Calu3 (cell line): ENCODE measurements at regions not wholly inside any gene's neighbourhood (a gene's known extent, or its start where the extent isn't known, plus 50 kb on each side); places are given as distances from the start of the nearest gene placed in this dataset.

Experiments used
- BruUV-seq: library from RNA; stranded (reverse); fragments of 400-500 nt; replicated peaks from 2 replicates; lab custom pipeline; 2021; lab: Mats Ljungman, UMichigan
- CTCF ChIA-PET: fragments of 300-600 bp; sonication (Branson Sonifier 250); formaldehyde crosslinking; loops from one replicate; lab custom pipeline; 2022; ENCODE audit warnings: antibody characterized with exemption; lab: Charles Lee
- DNase-seq: peaks from one replicate; pipeline ENCODE4 v3.0.0; 2022
- H3K27ac Mint-ChIP-seq: one replicate; pipeline ENCODE4 v1.8.0; 2022; ENCODE audit warnings: mixed read lengths; ENCODE audit not compliant: unreplicated experiment
- H3K27me3 Mint-ChIP-seq: one replicate; pipeline ENCODE4 v1.8.0; 2022; ENCODE audit warnings: mixed read lengths; ENCODE audit not compliant: unreplicated experiment
- H3K36me3 Mint-ChIP-seq: one replicate; pipeline ENCODE4 v1.8.0; 2022; ENCODE audit warnings: mild to moderate bottlenecking, moderate library complexity, mixed read lengths; ENCODE audit not compliant: insufficient read depth, unreplicated experiment
- H3K4me1 Mint-ChIP-seq: one replicate; pipeline ENCODE4 v1.8.0; 2022; ENCODE audit warnings: mild to moderate bottlenecking, low read depth, mixed read lengths; ENCODE audit not compliant: unreplicated experiment
- H3K4me3 Mint-ChIP-seq: one replicate; pipeline ENCODE4 v1.8.0; 2022; ENCODE audit warnings: mild to moderate bottlenecking, low read depth, moderate library complexity, mixed read lengths; ENCODE audit not compliant: unreplicated experiment
- H3K9me3 Mint-ChIP-seq: one replicate; pipeline ENCODE4 v1.8.0; 2022; ENCODE audit warnings: low read depth, mixed read lengths; ENCODE audit not compliant: unreplicated experiment
- intact Hi-C: fragments of 100-400 bp; cut with micrococcal nuclease; formaldehyde crosslinking; loops from one replicate; pipeline ENCODE4 v1.10.0; 2022; ENCODE audit not compliant: unreplicated experiment
- TF ChIP-seq, protein P1 (sequence below): fragments of 200-600 bp; IDR thresholded peaks from one replicate; pipeline ENCODE4 v1.8.0; 2022; ENCODE audit warnings: antibody characterized with exemption; ENCODE audit not compliant: unreplicated experiment

DNA sequence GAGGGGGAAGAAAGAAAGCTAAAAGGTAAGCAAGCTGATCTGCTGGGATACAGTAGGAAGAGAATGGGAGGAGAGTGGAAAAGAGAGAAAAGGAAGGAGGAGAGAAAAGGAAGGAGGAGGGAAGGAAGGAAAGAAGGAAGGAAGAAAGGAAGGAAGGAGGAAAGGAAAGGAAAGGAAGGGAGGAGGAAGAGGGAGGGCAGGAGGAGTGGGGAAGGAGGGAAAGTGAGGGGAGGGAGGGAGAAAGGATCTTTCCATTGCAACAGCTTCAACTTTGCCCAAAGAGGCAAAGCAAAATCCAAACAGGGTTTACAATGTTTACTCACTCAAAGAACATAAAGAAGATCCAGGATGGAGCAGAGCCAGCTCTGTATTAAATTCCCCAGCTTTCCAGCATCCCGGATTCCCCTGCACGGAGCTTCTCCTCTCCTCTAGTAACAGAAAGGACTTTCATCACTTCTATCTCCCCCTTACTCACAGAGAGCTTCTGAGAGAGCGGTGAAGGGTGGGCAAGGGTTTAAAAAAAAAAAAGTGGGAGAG, 494.2 kb upstream of the PROK2 start:
- TF ChIP-seq, protein P1, sequence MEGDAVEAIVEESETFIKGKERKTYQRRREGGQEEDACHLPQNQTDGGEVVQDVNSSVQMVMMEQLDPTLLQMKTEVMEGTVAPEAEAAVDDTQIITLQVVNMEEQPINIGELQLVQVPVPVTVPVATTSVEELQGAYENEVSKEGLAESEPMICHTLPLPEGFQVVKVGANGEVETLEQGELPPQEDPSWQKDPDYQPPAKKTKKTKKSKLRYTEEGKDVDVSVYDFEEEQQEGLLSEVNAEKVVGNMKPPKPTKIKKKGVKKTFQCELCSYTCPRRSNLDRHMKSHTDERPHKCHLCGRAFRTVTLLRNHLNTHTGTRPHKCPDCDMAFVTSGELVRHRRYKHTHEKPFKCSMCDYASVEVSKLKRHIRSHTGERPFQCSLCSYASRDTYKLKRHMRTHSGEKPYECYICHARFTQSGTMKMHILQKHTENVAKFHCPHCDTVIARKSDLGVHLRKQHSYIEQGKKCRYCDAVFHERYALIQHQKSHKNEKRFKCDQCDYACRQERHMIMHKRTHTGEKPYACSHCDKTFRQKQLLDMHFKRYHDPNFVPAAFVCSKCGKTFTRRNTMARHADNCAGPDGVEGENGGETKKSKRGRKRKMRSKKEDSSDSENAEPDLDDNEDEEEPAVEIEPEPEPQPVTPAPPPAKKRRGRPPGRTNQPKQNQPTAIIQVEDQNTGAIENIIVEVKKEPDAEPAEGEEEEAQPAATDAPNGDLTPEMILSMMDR: no peak
- CTCF ChIA-PET: interaction anchor here (0.7 kb wide), 1 partner anchor 9 kb away, joined by 3 read pairs; no protein-coding TSS in a partner anchor
- BruUV-seq: no TSS peak
- Mint-ChIP-seq H3K4me3 (no peak overlapping the region), H3K4me1 (no peaks in the 10 kb centered on the region), H3K9me3 (peaks cover 2% of the 10 kb centered on the region), H3K27me3 (peaks cover 72% of the 10 kb centered on the region), H3K36me3 (no peaks in the 10 kb centered on the region), H3K27ac (no peak overlapping the region)
- DNase-seq: no peak
- intact Hi-C loops: no loop called here

DNA sequence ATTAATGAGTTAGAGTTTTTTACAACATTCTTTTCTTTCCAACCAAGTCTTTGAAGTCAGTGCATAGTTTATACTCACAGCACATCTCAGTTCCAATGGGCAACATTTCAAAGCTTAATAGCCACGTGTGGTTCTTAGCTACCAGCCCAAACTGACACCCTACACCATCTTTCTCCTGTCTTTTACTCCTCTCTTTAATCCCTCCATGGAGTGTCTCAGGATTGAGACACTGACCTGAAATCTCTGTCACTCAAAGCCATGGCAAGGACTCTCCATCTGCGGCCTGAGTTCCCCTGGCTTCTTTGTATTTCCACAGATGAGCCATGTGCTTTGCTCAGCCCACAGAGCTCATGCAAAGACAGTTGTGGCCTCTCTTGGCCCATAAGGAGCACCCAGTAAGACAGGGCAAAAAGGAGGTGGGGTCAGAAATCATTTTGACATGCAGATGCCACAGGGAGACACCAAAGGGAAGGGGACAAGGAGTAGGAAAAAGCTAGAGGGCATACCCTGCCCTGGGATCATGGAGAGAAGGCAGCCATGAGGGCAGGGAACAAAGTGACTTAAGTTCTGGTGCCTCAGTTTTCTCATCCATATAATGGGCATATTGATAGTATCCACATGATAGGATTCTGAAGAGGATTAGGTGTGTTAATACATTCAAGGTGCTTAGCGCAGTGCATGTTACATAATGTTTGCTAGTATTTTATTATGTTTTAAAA, 493.6 kb upstream of the PROK2 start:
- BruUV-seq: no TSS peak
- Mint-ChIP-seq H3K27me3 (peaks cover 66% of the 10 kb centered on the region), H3K36me3 (no peaks in the 10 kb centered on the region), H3K4me1 (no peaks in the 10 kb centered on the region), H3K9me3 (peaks cover 2% of the 10 kb centered on the region), H3K27ac (no peak overlapping the region), H3K4me3 (no peak overlapping the region)
- no peak for DNase-seq
- CTCF ChIA-PET: interaction anchor here (0.7 kb wide), 1 partner anchor 10 kb away, joined by 3 read pairs; no protein-coding TSS in a partner anchor
- TF ChIP-seq, protein P1: no peak
- intact Hi-C loops: no loop called here

DNA sequence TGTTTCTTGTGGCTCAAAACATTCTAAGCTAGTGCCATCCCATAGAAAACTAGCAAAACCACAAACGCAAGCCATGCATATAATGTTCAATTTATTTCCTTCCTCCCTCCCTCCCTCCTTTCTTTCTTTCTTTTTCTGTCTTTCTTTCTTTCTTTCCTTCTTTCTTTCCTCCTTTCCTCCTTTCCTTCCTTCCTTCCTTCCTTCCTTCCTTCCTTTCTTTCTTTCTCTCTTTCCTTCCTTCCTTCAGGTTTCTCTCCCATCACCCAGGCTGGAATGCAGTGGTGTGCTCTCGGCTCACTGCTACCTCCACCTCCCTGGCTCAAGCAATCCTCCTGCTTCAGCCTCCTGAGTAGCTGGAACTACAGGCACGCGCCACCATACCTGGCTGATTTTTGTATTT, 492.8 kb upstream of the PROK2 start:
- Mint-ChIP-seq H3K9me3 (peaks cover 2% of the 10 kb centered on the region), H3K4me1 (no peaks in the 10 kb centered on the region), H3K27me3 (peaks cover 58% of the 10 kb centered on the region), H3K36me3 (no peaks in the 10 kb centered on the region), H3K27ac (no peak overlapping the region), H3K4me3 (no peak overlapping the region)
- TF ChIP-seq, protein P1: no peak
- CTCF ChIA-PET: no interaction called here
- intact Hi-C loops: no loop called here
- DNase-seq: no peak
- BruUV-seq: no TSS peak

DNA sequence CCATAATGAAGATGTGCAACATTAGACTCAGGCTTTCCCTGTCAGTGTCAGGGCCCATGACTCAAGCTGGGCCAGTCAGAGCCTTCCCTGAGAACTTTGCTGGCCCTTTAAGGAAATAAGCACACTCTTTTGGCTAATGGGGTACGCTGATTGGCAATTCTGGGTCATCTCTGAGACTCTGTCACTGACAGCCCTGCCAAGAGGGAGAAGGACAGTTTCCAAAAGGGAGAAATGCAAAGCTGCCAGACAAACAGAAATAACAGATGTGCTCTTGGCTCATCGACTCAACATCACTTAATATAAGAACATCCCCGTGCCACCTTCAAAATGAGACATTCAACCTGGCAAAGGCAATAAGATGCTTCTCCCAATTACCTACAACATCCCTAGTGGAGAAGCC, 491.9 kb upstream of the PROK2 start:
- Mint-ChIP-seq H3K9me3 (no peaks in the 10 kb centered on the region), H3K36me3 (no peaks in the 10 kb centered on the region), H3K4me3 (no peak overlapping the region), H3K27ac (no peak overlapping the region), H3K4me1 (no peaks in the 10 kb centered on the region), H3K27me3 (peaks cover 49% of the 10 kb centered on the region)
- no peak for DNase-seq
- CTCF ChIA-PET: no interaction called here
- BruUV-seq: no TSS peak
- TF ChIP-seq, protein P1: no peak
- intact Hi-C loops: no loop called here
